MCF 10A (cell line): ENCODE measurements at regions not wholly inside any gene's neighbourhood (a gene's known extent, or its start where the extent isn't known, plus 50 kb on each side); places are given as distances from the start of the nearest gene placed in this dataset.

ENCODE experiments used
- BruUV-seq: library from RNA; stranded (reverse); fragments of 400-500 nt; replicated peaks from 2 replicates; lab custom pipeline; 2021; lab: Mats Ljungman, UMichigan
- CTCF ChIA-PET: fragments of 300-600 bp; sonication (Branson Sonifier 250); formaldehyde crosslinking; extraction: SDS; loops from one replicate; lab custom pipeline; 2021; ENCODE audit warnings: antibody characterized with exemption, inconsistent platforms; lab: Yijun Ruan, JAX
- POLR2A ChIA-PET: fragments of 300-600, 350-650 bp; sonication (Branson Sonifier 250); formaldehyde crosslinking; extraction: SDS; loops from one replicate; lab custom pipeline; 2020; ENCODE audit warnings: antibody characterized with exemption, inconsistent platforms; lab: Yijun Ruan, JAX
- DNase-seq: peaks from one replicate; pipeline ENCODE4 v3.0.0-alpha.2; 2018; ENCODE audit not compliant: unreplicated experiment
- H3K27ac Mint-ChIP-seq: one replicate; pipeline ENCODE4 v1.8.0; 2022; ENCODE audit warnings: mild to moderate bottlenecking, low read depth, mixed read lengths; ENCODE audit not compliant: unreplicated experiment
- H3K27me3 Mint-ChIP-seq: one replicate; pipeline ENCODE4 v1.8.0; 2022; ENCODE audit warnings: mixed read lengths; ENCODE audit not compliant: insufficient read depth, unreplicated experiment
- H3K36me3 Mint-ChIP-seq: one replicate; pipeline ENCODE4 v1.8.0; 2022; ENCODE audit warnings: mild to moderate bottlenecking, moderate library complexity, mixed read lengths; ENCODE audit not compliant: insufficient read depth, unreplicated experiment
- H3K4me1 Mint-ChIP-seq: one replicate; pipeline ENCODE4 v1.8.0; 2022; ENCODE audit warnings: mixed read lengths; ENCODE audit not compliant: insufficient read depth, unreplicated experiment
- H3K4me3 Mint-ChIP-seq: one replicate; pipeline ENCODE4 v1.8.0; 2022; ENCODE audit warnings: mild to moderate bottlenecking, moderate library complexity, mixed read lengths; ENCODE audit not compliant: unreplicated experiment
- H3K9me3 Mint-ChIP-seq: one replicate; pipeline ENCODE4 v1.8.0; 2022; ENCODE audit warnings: mixed read lengths; ENCODE audit not compliant: unreplicated experiment
- intact Hi-C: fragments of 100-400 bp; cut with micrococcal nuclease; formaldehyde crosslinking; loops from 2 replicates; pipeline ENCODE4 v1.14.1; 2022
- TF ChIP-seq, protein P1 (sequence below): fragments of 200-600 bp; IDR thresholded peaks from one replicate; pipeline ENCODE4 v1.8.0; 2022; ENCODE audit warnings: antibody characterized with exemption, mild to moderate bottlenecking; ENCODE audit not compliant: unreplicated experiment

DNA sequence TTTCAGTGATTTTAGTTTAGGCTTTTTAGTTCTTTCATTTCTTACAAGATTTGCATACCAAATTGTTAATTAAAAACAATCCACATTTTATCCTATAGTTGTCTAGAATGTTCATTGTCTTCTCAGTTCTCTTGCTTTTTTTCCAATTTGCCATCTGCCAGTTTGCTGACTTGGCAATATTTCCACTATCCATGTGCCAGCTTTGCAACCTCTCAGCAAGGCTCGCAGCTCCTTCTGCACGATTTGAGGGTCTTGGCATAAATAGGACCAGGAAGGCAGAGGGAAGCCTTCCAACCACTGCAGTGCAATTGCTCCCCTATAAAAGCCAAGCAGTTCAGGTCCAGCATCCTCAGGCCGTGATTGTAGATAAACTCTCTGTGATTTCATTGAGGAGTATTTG, 306.8 kb upstream of the FMN2 start:
- TF ChIP-seq, protein P1, sequence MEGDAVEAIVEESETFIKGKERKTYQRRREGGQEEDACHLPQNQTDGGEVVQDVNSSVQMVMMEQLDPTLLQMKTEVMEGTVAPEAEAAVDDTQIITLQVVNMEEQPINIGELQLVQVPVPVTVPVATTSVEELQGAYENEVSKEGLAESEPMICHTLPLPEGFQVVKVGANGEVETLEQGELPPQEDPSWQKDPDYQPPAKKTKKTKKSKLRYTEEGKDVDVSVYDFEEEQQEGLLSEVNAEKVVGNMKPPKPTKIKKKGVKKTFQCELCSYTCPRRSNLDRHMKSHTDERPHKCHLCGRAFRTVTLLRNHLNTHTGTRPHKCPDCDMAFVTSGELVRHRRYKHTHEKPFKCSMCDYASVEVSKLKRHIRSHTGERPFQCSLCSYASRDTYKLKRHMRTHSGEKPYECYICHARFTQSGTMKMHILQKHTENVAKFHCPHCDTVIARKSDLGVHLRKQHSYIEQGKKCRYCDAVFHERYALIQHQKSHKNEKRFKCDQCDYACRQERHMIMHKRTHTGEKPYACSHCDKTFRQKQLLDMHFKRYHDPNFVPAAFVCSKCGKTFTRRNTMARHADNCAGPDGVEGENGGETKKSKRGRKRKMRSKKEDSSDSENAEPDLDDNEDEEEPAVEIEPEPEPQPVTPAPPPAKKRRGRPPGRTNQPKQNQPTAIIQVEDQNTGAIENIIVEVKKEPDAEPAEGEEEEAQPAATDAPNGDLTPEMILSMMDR, result no peak
- no peak for DNase-seq
- Mint-ChIP-seq H3K4me1 (no peaks in the 10 kb centered on the region), H3K36me3 (no peaks in the 10 kb centered on the region), H3K4me3 (no peak overlapping the region), H3K9me3 (no peaks in the 10 kb centered on the region), H3K27me3 (no peaks in the 10 kb centered on the region), H3K27ac (no peak overlapping the region)
- CTCF ChIA-PET, result interaction anchor here (0.8 to 1.1 kb wide), 2 partner anchors 13 to 31 kb away, joined by 3 to 6 read pairs; no protein-coding TSS in a partner anchor
- POLR2A ChIA-PET, result interaction anchor here (0.7 kb wide), 1 partner anchor 121 kb away, joined by 3 read pairs; no protein-coding TSS in a partner anchor
- intact Hi-C loops, result no loop called here
- BruUV-seq, result no TSS peak

DNA sequence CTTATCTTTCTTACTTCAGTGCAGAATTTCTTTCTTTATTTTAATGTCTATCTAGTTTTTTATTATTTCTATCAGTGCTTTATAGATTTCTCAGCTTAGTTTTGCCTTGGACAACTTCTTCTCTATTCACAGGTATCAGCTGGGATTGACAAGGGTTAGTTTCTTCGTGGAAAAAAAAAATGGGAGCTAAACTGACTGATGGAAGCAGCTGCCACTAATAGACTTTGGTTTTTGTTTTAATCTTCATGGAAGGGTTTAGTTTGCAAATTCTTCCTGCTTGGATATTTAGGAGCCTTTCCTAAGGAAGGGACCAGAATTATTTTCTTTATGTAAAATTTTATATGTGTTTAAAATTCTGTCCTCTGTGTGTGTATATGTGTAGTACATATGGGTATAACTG, 306.1 kb upstream of the FMN2 start:
- intact Hi-C loops, result no loop called here
- Mint-ChIP-seq H3K36me3 (no peaks in the 10 kb centered on the region), H3K4me3 (no peak overlapping the region), H3K4me1 (no peaks in the 10 kb centered on the region), H3K9me3 (no peaks in the 10 kb centered on the region), H3K27me3 (no peaks in the 10 kb centered on the region), H3K27ac (no peak overlapping the region)
- TF ChIP-seq, protein P1, result no peak
- no TSS peak for BruUV-seq
- CTCF ChIA-PET, result interaction anchor here (0.7 to 1.4 kb wide), 4 partner anchors 12 to 76 kb away, joined by 3 to 6 read pairs (median 4); no protein-coding TSS in a partner anchor
- POLR2A ChIA-PET, result interaction anchor here (0.7 kb wide), 1 partner anchor 22 kb away, joined by 5 read pairs; no protein-coding TSS in a partner anchor
- DNase-seq, result no peak

DNA sequence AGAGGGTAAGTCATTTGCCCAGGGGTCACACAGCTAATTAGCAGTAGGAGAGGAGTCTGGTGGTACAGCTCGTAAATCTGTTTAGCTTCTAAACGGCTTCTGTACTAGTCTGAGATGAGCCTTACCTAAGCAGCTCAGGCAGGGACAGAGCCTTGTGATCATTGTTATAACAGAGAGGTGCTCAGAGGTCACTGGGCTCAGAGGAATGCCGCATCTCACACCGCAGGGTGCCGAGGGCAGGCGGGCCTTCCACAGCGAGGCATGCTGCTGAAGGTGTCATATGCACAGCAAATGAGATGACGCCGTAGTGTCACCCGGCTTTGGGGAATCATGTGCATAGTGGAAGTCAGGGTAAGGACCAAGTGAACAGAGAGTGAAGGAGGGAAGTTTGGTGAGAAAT, 305.2 kb upstream of the FMN2 start:
- POLR2A ChIA-PET, result interaction anchor here (0.6 kb wide), 1 partner anchor 1453 kb away, joined by 3 read pairs; no protein-coding TSS in a partner anchor
- Mint-ChIP-seq H3K4me3 (no peak overlapping the region), H3K27me3 (no peaks in the 10 kb centered on the region), H3K9me3 (no peaks in the 10 kb centered on the region), H3K36me3 (no peaks in the 10 kb centered on the region), H3K4me1 (no peaks in the 10 kb centered on the region), H3K27ac (no peak overlapping the region)
- CTCF ChIA-PET, result interaction anchor here (0.6 to 1.4 kb wide), 4 partner anchors 9 to 111 kb away, joined by 3 to 4 read pairs (median 3); no protein-coding TSS in a partner anchor
- no TSS peak for BruUV-seq
- TF ChIP-seq, protein P1, result no peak
- intact Hi-C loops, result no loop called here
- DNase-seq, result no peak

DNA sequence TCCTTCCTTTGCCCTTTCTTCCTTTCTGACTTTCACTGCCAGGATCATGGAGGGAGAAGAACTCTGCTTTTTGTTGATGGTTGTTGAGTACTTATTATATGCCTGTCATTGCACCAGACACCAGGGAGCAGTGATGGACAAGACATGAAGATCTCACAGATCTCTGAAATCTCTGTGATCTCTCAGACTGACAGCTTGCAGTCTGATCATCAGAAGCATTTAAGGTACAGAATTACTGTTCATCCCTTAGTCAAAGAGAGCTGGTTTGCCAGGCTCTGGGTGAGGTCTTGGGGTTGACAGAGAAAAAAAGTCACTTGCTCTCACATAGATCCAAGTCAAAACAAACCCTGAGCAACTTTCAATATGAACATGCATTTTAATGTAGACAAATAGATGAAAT, 299.5 kb upstream of the FMN2 start:
- DNase-seq, result peak; percentile 44
- Mint-ChIP-seq H3K27me3 (no peaks in the 10 kb centered on the region), H3K4me1 (no peaks in the 10 kb centered on the region), H3K9me3 (no peaks in the 10 kb centered on the region), H3K4me3 (no peak overlapping the region), H3K36me3 (no peaks in the 10 kb centered on the region), H3K27ac (no peak overlapping the region)
- intact Hi-C loops, result loop anchor here (1.0 to 2.0 kb wide), 2 partner anchors 106 to 185 kb away; no protein-coding TSS in a partner anchor
- TF ChIP-seq, protein P1, result peak; percentile 6
- ChIA-PET CTCF (interaction anchor here (0.6 to 2.5 kb wide), 7 partner anchors 10 to 1929 kb away, joined by 3 to 16 read pairs (median 3); no protein-coding TSS in a partner anchor), POLR2A (no interaction called here)
- BruUV-seq, result no TSS peak
